DMS53 (cell line): ENCODE measurements at regions not wholly inside any gene's neighbourhood (a gene's known extent, or its start where the extent isn't known, plus 50 kb on each side); places are given as distances from the start of the nearest gene placed in this dataset.

Experiments used
- DNase-seq: peaks from one replicate; lab custom pipeline; 2025; lab: John Stamatoyannopoulos, UW

DNA sequence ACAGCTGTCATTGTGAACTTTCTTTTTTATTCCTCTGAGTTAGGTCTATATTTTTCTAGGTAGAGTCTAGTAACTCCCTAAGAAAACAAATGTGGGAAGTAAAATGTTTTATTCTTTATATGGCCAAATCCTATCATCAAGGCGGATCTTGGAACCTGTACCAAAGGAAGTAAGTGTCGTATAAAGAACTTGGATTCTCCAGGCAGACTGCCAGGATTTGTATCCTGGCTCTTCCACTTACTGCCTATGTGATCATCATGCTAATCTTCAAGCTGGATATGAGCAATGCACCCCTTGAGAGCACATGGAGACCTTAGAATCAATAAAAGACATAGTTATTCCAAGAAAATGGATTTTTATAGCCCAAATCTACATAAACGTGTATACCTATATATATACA, 286.5 kb downstream of the PCDH17 start:
- no peak for DNase-seq

DNA sequence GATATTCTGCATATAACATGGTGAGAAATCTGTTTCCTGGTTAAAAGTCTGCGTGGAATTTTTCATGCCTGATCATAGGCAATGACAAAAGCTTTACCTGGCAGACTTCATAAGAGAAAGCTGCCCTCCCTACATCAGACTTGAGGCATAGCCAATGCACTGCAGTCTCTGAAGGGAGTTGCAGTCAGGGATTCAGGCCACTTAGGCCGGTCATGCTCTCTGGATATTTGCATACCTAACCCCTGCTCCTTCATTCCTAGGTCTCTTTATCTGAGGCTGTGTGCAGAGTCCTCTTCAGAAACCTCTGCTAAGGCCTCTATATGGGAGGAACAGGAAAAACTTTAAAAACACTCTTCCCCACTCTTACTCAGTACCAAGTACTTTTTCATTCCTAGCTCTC, 287.4 kb downstream of the PCDH17 start:
- no peak for DNase-seq

DNA sequence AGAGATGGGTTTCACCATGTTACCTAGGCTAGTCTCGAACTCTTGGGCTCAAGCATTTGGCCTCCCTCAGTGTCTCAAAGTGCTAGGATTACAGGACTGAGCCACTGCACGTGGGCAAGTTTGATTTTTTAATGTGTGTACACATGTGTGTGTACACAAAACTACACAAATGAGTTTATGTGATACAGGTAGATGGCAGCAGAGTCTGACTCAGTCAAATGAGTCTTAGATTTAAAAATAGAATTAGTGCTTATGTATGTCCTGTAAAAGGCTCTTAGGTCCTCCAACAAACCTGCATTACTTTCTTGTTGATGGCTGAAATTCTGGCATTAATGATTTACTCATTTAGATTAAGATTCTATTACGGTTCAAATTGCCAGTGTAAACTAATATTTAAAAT, 293.7 kb downstream of the PCDH17 start:
- DNase-seq, result peak; percentile 12

DNA sequence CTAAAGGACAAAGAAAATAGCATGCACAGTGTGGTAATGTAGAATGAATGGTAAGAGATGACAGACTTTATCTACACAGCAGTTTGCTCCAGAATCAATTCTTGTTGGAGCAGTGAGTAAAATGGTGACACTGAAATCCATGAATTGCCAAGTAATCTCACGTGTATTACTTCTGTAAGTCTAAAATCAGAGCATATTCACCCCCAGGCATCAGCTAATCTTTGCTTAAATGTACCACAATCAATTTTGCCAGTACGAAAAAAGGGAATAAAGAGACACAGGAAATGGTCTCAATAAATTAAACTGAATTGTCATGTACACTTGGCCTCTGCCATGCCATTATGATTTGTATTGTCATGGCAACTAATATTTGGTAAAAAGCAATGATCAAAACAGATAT, 294.2 kb downstream of the PCDH17 start:
- no peak for DNase-seq

DNA sequence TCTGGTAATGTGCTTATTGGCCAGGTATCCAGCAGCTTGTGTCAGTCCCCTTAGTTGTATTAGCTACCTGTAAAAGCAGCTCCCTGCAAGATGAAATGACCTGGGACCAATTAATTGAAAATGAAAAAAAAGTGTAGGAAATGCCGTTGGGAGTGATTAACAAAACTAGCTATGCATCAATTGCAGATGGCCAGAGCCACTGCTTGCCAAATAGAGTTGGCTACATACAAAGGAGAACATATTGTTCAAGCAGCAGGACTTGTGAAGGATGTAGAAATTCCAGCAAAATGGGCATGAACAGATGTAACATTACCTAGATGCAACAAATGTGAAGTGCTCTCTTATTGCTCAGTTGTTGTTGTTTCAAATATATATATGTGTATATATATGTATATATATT, 300.5 kb downstream of the PCDH17 start:
- DNase-seq, result no peak

DNA sequence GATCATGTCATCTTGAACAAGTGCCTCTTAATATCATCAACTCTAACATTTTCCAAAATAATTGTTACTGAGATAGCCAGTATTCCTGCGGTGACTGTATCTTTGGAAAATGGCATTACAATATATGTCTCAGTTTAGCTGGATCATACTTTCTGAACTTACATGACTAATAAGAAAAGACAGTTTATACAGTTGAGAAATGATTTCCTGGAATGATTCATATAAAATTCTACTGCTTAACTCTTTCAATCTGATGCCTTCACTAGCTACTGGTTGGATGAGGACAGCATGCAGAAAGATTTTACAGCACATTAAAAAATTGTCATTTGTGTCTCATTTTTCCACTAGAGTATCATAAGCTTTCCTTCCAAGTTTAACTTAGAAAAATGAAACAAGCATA, 302.1 kb downstream of the PCDH17 start:
- DNase-seq, result no peak

DNA sequence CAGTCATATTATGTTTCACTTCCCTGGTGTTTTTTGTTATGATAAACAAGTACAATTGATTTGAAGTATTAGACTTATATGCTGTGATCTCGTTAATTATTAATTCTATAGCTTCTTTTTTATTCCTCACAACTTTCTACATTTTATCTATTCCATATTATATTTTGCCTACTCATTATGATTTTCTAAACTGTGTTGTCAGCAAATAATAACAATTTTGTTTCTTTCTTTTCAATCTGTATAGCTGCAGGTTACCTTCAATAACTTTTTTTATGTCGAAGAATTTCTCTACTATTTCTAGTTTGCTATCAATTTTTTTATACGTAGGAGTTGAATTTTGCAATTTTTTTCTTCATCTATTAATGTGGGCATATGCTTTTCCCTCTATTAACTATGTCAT, 304.4 kb downstream of the PCDH17 start:
- DNase-seq, result no peak

DNA sequence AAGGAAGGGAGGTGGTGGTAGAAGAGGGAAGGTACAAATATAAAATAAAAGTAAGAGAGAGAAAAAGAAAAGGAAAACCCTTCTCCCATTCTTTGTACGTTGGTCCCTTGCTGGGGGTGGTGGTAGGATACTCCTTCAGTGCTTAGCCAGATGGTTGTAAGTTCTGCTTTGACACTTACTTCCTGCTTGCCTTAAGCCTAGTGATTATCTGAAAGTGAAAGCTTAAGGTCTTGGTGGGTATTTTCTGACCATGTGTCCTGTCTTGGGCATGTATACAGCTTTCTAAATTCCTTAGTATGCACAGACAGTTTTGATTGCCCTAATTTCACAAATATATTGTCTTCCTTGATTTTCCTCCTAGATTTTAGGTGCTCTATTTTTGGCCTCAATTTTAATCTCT, 314.8 kb downstream of the PCDH17 start:
- peak; percentile 0 for DNase-seq

DNA sequence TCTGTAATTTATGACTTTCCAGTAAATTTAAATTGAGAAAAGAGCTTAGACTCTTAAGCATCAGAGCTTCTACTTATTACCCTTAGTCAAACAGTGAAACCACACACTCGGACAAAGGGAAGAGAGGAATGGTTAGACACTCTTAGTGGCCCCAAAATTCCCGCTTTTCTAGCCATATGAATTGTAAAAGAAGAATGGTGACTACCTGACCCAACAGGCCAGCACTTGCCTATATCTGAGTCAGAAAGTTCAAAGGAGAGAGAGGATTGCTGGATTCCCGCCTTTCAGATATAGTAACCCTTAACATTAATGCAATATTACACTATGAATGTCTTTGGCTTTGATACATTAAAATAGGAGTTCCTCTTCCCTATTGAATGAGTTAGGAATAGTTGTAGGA, 317.3 kb downstream of the PCDH17 start:
- DNase-seq, result no peak

DNA sequence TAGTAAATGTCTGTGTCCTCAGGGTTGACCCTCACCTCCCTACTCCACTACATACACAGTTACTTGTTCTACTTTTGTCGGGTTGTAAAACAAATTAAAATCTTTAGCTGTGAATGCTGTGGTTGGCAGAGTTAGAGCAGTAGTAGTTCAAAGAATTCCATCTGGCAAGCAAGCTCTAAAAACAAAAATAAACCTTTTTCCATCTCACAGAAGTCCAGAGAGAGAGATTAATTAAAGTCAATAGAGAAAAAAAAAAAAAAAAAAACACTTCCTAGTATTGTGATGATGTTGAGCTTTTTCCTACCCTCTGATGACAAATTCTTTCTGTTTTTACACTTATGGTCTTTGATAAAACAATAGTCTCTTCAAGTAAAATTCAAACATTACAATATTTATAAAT, 338.4 kb downstream of the PCDH17 start:
- no peak for DNase-seq

DNA sequence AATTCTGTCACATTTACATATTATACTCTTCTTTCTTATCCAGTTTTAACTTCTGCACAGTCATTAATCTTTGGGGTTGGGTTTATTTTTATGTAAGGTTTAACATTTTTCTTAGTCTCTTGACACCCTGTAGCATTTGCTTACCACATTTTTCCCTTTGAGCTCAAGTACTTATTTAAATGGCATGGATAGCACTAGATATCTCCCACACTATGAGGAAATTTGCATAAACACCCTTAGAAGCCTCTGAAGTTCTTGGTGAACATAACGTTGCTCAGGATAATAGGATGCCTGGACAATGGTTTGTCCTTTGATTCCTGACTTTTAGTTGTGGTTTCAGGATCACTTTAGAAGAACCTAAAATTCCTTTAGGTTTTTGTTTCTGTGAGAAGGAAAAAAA, 338.9 kb downstream of the PCDH17 start:
- no peak for DNase-seq

DNA sequence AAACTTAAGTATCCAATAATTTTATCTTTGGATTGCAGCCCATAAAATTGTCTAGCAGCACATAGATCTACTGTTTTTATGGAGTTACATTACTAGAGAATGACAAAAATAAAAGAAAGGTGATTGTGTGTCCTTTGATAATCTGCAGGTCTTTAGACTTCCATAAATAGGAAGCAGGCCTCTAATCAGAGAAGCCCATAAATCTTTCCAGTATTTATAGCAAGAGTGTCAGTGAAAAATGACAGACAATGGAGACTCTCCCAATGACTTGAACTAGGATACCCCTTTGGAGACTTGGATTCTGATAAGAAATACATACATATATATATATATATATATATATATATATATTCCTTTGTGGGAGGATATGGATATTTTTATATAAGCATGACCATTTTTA, 351.2 kb downstream of the PCDH17 start:
- no peak for DNase-seq

DNA sequence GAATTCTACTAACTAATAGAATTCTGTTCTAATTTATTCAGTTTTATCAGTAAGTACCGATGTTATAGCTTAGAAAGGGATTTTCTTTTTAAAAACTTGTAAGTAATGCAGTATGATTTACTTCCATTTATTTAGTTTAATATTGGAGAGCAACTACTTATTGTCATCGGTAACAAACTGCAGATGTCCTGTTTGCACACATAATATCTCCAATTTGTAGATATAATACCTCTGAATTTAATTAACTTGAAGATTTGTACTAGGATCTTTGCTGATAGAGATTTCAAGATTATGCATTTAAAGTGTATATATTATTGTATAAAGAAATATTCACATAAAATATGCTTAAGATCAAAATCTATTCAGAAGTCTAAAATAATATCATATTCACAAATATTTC, 356.7 kb downstream of the PCDH17 start:
- DNase-seq, result no peak

DNA sequence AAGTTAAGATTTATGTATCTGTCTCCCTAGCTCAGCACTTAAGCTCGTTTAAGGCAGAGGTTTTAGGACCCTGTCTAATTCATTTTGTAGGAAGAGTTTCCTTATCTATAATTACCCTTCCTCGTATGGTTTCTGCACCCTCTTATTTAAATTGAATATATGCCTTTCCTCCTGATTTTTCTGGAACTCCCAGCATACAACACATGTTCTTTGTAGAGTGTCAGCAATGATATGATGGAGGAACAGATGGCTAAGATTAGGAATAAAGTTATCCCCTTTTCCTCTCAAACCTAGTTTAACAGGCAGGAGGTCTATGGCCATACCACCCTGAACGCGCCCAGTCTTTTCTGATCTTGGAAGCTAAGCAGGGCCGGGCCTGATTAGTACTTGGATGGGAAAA, 359.5 kb downstream of the PCDH17 start:
- DNase-seq, result no peak

DNA sequence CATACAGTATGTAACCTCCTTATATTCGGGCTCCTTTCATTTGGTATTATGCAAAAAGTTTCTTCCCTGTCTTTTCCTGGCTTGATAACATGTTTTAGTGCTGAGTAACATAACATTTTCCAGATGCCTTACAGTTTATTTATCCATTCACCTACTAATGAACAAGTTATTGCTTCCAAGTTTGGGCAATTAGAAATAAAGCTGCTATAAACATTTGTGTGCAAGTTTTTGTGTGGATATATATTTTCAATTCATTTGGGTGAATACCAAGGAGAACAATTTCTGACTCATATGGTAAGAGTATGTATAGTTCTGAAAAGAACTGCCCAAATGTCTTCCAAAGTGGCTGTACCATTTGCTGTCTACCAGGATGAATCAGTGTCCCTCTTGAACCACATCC, 360.9 kb downstream of the PCDH17 start:
- DNase-seq, result no peak

DNA sequence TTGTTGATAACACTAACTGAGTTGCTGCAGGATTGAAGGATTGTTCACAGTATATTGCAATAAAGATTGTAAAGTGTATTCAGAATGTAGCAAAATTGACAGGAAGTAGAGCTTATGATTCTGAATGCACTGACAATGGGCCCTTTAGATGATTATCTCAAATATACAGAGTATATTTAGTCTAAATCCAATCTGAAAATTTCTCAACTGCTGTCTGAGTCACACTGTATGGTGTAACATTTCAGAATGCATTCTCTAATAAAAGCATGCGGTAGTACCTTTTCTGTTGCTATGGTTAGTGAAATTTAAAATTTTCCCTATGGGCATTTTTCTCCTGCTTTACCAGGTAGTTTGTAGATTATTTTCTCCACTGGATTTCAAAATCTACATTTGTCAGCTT, 365.2 kb downstream of the PCDH17 start:
- no peak for DNase-seq

DNA sequence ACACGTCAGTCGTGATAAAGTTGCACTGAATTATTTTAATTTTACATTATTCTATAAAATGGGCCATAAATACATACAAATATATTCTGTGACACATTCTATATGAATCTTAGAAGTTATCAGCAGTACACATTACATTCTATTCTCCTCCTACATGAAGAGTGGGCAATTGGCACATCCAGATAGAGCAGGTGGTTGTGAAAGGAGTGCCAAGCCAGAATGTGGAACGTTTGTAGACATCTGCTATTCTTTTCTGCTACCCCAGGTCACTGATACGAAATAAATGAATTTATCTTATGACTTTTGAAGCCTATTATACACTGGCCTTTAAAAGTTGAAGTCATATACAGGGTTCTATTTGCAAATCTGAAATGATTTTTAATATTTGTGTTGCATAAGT, 373.2 kb downstream of the PCDH17 start:
- no peak for DNase-seq

DNA sequence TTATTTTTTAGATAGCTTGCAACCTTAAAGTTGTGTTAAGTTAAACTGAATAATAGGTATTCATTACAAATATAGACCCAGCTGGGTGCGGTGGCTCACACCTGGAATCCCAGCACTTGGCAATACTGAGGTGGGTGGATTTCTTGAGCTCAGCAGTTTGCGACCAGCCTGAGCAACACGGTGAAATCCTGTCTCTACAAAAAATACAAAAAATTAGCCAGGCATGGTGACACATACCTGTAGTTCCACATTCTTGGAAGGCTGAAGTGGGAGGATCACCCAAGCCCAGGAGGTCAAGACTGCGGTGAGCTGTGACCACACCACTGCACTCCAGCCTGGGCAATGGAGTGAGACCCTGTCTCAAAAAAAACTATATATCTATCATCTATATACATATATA, 386.5 kb downstream of the PCDH17 start:
- DNase-seq, result no peak

DNA sequence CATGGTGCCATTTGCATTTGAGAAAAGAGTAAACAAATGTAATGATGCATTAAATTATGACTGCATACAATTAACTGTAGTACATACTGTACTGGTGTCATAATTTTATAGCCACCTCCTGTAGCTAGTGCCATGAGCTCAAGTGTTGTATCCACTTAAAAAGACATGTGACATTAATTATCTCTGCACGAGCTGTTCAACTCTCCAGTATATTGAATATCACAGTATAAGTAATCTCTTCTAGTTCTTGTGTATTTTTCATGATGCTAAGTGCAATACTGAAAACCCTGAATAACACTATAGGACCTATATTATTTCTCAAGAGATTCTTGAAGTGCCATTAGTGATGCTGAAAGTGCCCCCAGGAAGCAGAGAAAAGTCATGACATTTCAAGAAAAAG, 387.3 kb downstream of the PCDH17 start:
- no peak for DNase-seq

DNA sequence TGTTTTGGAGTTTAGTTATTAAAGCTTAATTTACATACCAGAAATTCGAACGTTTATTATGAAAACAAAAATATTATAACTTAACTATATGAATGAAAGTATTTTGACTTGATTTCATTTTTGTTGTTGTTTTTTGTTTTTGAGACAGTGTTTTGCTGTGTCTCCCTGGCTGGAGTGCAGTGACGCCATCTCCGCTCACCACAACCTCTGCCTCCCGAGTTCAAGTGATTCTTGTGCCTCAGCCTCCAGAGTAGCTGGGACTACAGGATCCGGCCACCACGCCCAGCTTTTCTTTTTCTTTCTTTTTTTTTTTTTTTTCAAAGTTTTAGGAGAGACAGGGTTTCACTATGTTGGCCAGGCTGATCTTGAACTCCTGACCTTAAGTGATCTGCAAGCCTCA, 392.6 kb downstream of the PCDH17 start:
- DNase-seq, result no peak

DNA sequence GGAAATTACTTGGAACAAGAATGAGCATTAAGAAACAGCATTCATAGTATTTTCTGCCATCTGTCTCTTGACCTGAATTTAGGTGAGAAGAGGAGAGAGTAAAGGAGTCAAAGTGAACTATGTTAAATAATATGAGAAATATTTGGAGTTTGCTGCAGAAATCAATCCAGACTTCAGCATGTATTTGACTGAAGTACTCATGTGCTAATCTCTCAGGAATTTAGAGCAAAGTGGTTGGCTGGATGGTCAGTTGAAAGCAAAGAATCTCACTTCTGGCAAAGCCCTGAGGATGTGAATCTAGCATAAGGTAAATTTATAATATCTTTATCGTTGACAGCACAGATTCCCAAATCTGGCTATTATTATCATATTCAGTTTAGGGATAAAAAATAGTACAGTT, 394.3 kb downstream of the PCDH17 start:
- no peak for DNase-seq

DNA sequence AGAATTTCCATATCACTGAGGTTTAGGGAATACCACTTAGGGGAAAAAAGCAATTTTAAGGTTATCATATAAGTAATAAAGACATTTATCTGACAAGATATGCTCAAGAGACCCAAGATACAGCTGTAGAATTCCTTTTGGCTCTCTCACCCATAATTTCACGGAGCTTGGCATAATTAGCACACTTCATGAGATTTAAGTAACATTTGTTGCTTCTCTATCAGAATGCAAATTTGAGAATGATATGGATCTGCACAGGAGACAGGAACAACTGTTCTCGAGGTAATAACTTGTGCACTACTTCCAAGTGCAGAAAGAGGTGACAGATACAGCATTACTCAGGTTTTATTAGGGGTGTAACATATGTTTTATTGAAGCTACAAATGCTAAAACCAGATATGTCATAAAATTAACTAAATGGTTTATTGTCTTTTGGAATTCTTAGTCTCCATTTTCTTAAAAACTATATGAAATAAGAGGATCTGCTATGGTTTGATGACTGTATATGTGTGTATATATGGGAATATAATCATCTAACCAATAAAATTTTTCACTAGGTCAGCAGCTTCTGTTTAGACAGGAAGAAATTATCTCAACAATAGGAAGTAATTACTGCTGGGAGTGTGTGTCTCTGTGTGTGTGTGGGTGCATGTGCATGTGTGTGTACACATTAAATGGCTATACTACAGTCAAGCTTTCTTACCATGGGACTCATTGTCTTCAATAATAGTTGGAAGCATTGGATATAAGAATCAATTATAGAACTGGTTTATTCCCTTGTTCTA, 401.3 kb downstream of the PCDH17 start:
- no peak for DNase-seq

DNA sequence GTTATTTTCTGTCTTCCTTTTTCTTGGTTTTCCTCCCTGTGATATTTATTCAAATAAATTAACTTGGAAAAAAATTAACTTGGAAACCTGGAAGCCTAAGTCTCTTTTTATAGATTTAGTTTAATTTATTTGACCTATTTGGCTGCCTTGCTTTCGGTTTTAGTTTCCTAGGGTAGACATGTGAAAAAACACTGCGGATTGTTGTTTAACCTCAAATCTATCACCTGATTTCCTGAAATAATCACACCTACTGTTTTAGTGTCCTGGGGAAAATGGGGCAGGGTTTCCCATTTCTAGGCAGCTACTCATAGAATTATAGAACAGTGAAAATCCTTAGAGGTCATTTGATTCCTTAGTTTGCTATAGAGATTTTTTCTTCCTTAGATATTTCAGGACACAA, 412.4 kb downstream of the PCDH17 start:
- no peak for DNase-seq

DNA sequence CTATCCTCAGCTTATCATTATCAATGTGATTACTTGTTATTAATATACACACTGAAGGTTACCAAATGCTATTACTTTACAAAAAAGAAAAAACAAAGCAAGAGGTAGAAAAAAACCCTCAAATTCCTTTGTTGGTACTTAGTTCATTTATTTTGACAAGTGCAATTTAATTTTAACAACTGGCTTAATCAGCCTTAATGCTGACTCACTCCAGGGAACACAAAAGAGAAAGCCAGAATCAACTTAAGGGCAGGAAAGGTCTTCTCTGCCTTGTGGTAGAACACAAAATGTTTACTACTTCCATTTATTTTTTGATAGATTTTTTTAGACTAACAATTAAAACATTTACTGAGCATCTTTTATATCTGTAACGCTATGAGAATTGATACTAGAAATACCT, 417.1 kb downstream of the PCDH17 start:
- no peak for DNase-seq

DNA sequence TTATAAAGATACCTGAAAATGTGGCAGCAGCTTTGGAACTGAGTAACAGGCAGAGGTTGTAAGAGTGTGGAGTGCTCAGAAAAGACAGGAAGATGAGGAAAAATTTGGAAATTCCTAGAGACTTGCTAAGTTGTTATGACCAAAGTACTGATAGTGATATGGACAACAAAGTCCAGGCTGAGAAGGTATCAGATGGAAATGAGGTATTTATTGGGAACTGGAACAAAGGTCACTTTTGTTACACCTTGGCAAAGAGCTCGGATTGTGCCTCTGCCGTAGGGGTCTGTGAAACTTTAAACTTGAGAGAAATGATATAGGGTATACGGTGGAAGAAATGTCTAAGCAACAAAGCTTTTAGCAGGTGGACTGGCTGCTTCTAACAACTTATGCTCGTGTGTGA, 419.9 kb downstream of the PCDH17 start:
- no peak for DNase-seq
